GM19240 (cell line): ENCODE measurements at regions not wholly inside any gene's neighbourhood (a gene's known extent, or its start where the extent isn't known, plus 50 kb on each side); places are given as distances from the start of the nearest gene placed in this dataset.

Experiments
- DNase-seq: peaks from one replicate; pipeline ENCODE4 v3.0.0; 2011; ENCODE audit warnings: low spot score; ENCODE audit not compliant: insufficient read length

DNA sequence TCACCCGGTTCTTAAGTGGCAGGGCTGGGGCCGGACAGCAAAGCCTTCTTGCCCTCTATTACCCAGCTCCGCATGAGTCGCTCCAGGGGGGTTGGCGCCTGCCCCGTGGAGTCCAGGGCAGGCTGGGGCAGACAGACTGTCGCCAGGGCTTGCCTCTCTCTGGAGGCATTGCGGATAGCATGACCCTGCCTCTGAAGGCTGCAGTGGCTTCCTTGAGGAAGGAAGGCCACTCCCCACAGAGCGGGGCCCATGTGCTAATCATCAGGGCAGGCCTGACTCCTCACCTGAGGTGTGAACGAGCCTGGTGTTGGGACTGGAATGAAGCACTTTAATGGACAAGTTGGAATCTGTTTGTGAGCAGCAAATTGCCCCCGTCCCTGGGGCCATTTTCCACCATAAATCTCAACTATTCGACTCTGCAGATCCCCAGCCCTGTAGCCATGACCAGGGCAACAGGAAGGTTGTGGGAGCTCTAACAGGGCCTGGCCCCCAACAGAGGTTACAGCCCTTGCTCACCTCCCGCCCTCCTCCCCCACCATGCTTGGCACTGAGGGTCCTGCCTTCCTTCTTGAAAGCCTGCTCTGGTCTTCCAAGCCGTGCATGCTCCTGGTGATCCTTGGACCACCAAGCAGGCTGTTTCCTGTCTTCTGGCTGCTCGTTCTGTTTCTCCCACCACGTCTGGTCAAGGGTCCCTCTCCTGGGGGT lies 144.9 kb upstream of the HAAO start:
- no peak for DNase-seq

GRCh38 chr2:42935692-42936671 lies 143.6 kb upstream of the HAAO start:
- no peak for DNase-seq

DNA sequence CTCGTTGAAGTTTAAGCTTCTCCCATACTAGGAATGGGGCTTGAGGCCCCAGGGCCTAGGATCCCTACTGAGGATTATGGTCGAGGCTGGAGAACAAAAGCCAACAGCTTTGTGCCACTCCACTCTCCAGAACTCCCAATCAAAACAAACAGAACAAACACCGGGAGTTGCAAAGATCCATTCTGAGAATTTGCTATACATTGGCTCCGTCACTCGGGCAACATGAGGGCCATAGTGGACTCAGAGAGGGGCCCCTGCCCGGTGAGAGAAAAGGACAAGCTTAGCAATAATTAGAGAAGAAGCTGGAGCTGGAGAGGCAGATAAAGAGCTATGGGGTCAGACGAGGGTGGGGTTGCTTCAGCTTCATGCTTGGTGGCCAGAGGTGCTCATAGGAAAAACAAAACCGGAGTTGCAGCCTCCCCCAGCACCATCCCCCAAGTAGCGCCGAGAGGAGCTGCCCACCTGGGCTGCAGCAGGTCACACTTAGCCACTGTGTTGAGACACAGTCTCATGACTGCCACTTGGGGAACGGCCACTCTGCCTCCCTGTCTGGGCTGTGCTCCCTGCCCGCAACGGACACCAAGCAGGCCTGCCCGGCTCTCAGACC lies 142.3 kb upstream of the HAAO start:
- no peak for DNase-seq

DNA sequence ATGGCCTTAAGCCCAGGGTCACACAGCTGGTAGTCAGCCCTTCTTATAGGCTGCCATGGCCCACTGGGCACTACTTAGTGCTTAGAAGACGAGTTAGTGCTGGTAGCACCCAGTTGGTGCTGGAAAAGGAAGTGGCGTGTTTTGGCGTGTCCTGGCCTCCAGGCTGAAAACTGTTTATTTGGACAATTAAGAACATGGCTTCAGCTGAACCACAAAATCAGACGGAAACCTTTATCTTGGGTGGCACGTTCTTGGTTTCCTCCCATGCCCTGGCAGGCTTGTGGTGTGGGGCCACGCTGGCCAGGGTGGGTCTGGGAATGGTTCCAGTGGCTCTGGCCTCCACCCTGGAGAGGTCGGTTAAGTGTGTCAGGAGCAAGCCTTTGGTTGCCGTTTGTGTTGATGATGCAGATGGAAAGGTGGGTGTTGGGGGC lies 141.5 kb upstream of the HAAO start:
- DNase-seq: no peak

GRCh38 chr2:42932271-42933151 lies 140.1 kb upstream of the HAAO start:
- DNase-seq: no peak

- DNase-seq: no peak
These were observed 139.4 kb upstream of the HAAO start for GRCh38 chr2:42931818-42932195.

- DNase-seq: no peak
These were observed 138.9 kb upstream of the HAAO start for GRCh38 chr2:42931146-42931817.

DNA sequence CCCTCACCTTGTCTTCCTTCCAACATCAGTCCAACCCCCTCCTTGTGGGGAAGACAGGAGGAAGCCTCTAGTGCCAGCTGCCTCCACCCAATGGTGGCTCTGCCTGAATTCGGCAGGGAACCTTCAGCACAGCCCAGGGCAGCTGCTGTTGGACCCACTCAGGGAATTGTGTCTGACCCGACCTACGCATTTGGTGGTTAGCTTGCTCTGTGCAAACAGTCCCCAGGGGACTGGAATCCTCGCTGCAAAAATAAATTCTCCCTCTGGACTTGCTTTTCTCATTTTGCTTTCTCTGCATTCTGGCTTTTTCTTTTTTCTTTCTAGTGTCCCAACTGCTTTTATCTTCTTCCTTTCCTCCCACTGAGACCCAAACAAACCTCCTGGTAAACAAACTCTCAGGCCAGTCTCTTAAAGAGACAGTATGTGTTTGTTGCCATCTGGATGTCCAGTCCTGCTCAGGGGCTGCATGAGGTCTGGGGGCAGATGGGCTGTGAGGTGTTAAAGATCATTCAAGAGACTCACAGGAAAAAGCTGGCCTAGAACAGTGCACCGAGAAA lies 137.7 kb upstream of the HAAO start:
- no peak for DNase-seq

- no peak for DNase-seq
These were observed 137.2 kb upstream of the HAAO start for GRCh38 chr2:42929546-42930024.

GRCh38 chr2:42928692-42929545 lies 136.5 kb upstream of the HAAO start:
- no peak for DNase-seq

DNA sequence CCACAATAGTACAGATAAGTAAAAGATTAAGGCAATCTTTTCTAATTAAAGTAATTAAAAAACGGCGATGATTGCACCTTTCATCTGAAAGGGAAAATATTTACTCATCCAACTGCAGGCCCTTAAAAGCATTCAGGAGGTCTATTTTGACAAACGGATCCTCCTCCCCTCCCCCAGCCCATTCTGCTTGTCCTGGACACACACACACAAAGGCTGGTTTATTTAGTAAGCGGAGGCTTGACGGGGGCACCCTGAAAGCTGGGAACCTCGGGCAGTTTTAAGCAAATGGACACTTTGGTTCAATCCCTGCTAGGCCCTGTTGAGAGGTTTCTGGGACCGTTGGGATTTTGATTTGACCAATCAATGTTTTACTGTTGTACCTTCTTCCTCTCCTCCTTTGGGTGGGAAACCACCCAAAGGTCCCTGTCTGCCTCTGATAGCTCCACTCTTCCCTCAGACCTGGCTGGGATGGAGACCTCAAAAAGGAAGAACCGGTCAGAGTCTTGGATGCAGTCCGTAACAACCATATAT lies 135.8 kb upstream of the HAAO start:
- no peak for DNase-seq

DNA sequence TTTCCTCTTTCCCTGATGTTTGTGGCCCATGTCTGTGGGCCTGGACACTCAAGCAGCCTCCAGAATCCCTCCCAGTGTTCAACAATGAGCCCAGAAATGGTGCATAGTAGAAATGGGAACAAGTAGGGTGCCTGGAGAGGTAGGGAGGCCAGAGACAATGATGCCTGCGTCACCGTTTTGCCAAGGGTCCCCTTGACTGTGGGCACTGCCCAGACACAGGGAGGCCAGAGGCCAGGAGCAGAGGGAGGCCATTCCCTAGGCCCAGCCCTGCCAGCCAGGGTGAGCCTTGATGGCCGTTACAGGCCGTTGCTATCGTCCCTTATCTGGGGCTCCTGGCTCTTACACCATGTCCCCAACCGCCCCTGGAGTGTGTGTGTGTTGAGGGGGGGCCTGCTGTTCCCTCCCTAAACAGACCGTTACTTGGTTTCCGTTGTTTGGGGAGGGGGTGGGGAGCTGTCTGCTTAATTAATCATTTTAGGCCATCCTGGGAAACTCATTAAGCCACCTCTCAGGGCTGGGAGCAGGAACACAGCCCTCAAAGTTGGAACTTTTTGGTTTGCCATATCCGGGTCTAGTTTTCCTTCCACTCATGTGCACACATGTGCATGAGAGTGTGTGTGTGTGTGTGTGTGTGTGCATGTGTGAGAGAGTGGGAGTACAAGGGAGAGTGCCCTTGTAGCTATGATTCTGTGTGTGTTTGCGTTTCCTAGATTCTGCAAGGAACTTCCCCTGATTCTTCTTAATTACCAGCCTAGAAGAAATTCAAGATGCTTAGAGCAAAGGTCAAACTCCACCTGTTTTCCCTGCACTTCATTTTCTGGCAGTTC lies 135.2 kb upstream of the HAAO start:
- no peak for DNase-seq

DNA sequence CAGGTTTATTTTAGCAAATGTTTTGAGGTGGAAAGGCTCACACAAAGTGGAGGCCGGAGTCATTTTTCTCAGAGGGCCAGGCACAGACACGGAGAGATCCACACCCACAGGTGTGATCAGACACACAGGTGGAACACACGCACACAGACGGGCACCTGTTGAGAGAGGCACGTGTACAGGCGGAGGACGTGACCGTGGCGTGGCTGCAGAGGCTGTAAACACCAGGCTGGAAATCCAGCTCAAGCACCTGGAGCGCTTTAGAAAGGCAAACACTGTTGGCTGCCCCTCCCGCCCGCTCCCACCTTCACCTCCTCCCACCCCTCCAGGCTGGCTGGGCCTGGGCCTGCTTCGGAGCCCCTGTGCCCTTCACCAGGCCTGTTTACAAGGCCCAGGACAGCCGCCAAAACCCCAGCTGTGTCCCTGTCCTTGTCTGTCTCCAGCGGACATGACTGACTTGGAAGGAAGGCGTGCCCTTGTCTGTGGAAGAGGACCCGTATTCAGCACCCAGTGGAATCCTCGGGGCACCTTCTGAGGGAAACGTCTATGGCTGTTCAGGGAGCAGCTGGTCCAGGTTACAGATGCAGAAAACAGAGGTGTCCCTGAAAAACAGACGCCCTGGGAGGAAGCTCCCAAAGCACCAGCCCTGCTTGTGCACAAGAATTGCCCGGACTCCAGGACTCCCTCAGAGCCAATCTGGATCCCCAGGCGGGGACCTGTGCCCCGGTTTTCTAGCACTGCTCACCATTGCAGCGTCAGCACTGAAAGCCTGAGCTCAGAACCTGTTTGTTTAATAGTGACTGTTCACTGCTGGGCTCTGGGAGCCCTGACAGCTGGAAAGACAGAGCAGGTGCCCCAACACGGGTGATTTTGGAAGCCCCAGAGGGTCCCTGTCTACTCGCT lies 134.3 kb upstream of the HAAO start:
- DNase-seq: no peak

GRCh38 chr2:42925742-42926433 lies 133.5 kb upstream of the HAAO start:
- no peak for DNase-seq

- DNase-seq: no peak
These were observed 132.1 kb upstream of the HAAO start for GRCh38 chr2:42924418-42924886.
